H54 (cell line): ENCODE measurements at regions not wholly inside any gene's neighbourhood (a gene's known extent, or its start where the extent isn't known, plus 50 kb on each side); places are given as distances from the start of the nearest gene placed in this dataset.

Experiments used
- DNase-seq: peaks from one replicate; pipeline ENCODE4 v3.0.0; 2011; ENCODE audit warnings: low spot score, mixed read lengths; ENCODE audit not compliant: insufficient read length
- FAIRE-seq: peaks from 3 replicates; lab custom pipeline; 2011; peaks lifted over from hg19 to GRCh38; lab: Jason Lieb, UNC
- POLR2A ChIP-seq: IDR thresholded peaks from 2 replicates; pipeline ENCODE4 v1.6.1; 2011; ENCODE audit warnings: low read depth, mild to moderate bottlenecking, low read length

GRCh38 chrX:97806946-97807345 lies 923.2 kb downstream of the RPA4 start:
- no peak for DNase-seq
- no peak for TF ChIP-seq POLR2A
- no peak for FAIRE-seq

GRCh38 chrX:97820170-97820569 lies 936.5 kb downstream of the RPA4 start:
- no peak for TF ChIP-seq POLR2A
- DNase-seq (no peak), FAIRE-seq (no peak)

GRCh38 chrX:97828471-97828870 lies 944.8 kb downstream of the RPA4 start:
- no peak for TF ChIP-seq POLR2A
- FAIRE-seq (no peak), DNase-seq (no peak)

GRCh38 chrX:97835969-97836368 lies 952.3 kb downstream of the RPA4 start:
- no peak for TF ChIP-seq POLR2A
- FAIRE-seq (no peak), DNase-seq (no peak)

- FAIRE-seq (no peak), DNase-seq (no peak)
- no peak for TF ChIP-seq POLR2A
Observed at GRCh38 chrX:97841544-97842179, 958.0 kb downstream of the RPA4 start.

GRCh38 chrX:97842468-97843199 lies 958.9 kb downstream of the RPA4 start:
- DNase-seq (no peak), FAIRE-seq (no peak)
- no peak for TF ChIP-seq POLR2A

GRCh38 chrX:97843200-97843811 lies 959.6 kb downstream of the RPA4 start:
- FAIRE-seq, result no peak

GRCh38 chrX:97844161-97844560 lies 960.5 kb downstream of the RPA4 start:
- DNase-seq, result no peak
- TF ChIP-seq POLR2A, result no peak
- FAIRE-seq, result no peak

More at GRCh38 chrX:97843200-97843811, 959.6 kb downstream of the RPA4 start:
- TF ChIP-seq POLR2A, result no peak
- DNase-seq, result no peak

GRCh38 chrX:97844943-97845342 lies 961.2 kb downstream of the RPA4 start:
- no peak for FAIRE-seq
- DNase-seq, result no peak
- TF ChIP-seq POLR2A, result no peak

- no peak for TF ChIP-seq POLR2A
- no peak for DNase-seq
- FAIRE-seq, result no peak
Observed at GRCh38 chrX:97845451-97845850, 961.7 kb downstream of the RPA4 start.

GRCh38 chrX:97846228-97846627 lies 962.5 kb downstream of the RPA4 start:
- no peak for TF ChIP-seq POLR2A
- FAIRE-seq (no peak), DNase-seq (no peak)

GRCh38 chrX:97846718-97847237 lies 963.1 kb downstream of the RPA4 start:
- no peak for DNase-seq
- TF ChIP-seq POLR2A, result no peak
- FAIRE-seq, result no peak

GRCh38 chrX:97847885-97848679 lies 964.4 kb downstream of the RPA4 start:
- DNase-seq, result no peak
- no peak for TF ChIP-seq POLR2A
- FAIRE-seq, result no peak
